Activated CD8-positive, alpha-beta T cell treated with anti-CD3 and anti-CD28 coated beads, Interleukin-2, amount 10 ng/mL, durations not matched to agents 7 days and 5 days (primary cell): ENCODE measurements at regions not wholly inside any gene's neighbourhood (a gene's known extent, or its start where the extent isn't known, plus 50 kb on each side); places are given as distances from the start of the nearest gene placed in this dataset.

Source experiments
- ATAC-seq: fragments of 150-1000 bp; cut with Tn5 transposase; one replicate; pipeline ENCODE4 v1.10.0; 2021; ENCODE audit warnings: moderate library complexity
- CTCF ChIA-PET: fragments of 350-600 bp; sonication (Branson Sonifier 250); formaldehyde crosslinking; loops from one replicate; lab custom pipeline; 2021; ENCODE audit warnings: antibody characterized with exemption; lab: Charles Lee
- POLR2A ChIA-PET: fragments of 350-600 bp; sonication (Branson Sonifier 250); formaldehyde crosslinking; loops from one replicate; lab custom pipeline; 2021; ENCODE audit warnings: antibody characterized with exemption; lab: Charles Lee
- DNase-seq: peaks from one replicate; pipeline ENCODE4 v3.0.0-alpha.2; 2020
- H3K27ac Mint-ChIP-seq: one replicate; pipeline ENCODE4 v1.8.0; 2021; ENCODE audit warnings: mild to moderate bottlenecking, mixed read lengths
- H3K27me3 Mint-ChIP-seq: one replicate; pipeline ENCODE4 v1.8.0; 2021; ENCODE audit warnings: low read depth, mixed read lengths
- H3K36me3 Mint-ChIP-seq: one replicate; pipeline ENCODE4 v1.8.0; 2021; ENCODE audit warnings: low read depth, mixed read lengths
- H3K4me1 Mint-ChIP-seq: one replicate; pipeline ENCODE4 v1.8.0; 2021; ENCODE audit warnings: low read depth, mixed read lengths
- H3K4me3 Mint-ChIP-seq: one replicate; pipeline ENCODE4 v1.8.0; 2021; ENCODE audit warnings: mild to moderate bottlenecking, mixed read lengths
- H3K9me3 Mint-ChIP-seq: one replicate; pipeline ENCODE4 v1.8.0; 2022; ENCODE audit warnings: mixed read lengths; ENCODE audit not compliant: insufficient read depth

DNA sequence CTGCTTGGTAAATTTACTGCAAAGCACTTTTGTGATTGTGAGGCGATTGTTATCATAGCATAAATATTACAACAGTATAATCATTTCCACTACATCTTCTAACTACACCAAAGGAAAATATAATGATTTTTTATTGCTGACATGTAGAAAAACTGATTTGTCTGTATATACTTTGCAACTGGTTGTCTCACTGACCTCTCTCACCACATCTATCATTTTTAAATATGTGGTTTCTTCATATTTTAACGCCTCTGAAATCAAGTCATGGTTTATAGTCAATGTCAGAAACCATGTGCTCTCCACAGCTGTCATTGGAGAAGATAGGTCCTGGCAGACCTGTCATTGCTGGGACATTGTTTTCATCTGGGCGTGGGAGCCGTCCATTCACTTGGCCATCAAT, 315.4 kb upstream of the KLF6 start:
- POLR2A ChIA-PET = no interaction called here

DNA sequence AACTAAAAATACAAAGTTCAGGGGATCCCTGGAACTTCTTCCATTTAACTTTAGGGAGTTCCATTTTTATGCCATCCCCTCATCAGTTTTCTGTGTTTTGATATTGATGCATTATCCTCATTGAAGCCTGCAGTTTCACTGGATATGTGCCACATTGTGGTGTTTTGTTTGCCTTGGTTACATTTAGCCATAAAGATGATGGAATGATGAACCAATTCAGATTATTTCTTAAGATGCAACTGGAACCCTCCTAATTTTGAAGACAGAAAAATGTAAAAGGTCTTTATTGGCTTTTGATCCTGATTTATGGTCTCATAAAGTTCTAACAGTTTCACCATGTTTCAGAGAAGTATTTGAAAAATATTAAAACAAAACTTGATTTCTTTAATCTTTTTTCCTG, 314.2 kb upstream of the KLF6 start:
- DNase-seq = no peak
- H3K27ac Mint-ChIP-seq = no peak overlapping the region
- no peak for ATAC-seq
- peaks cover 5% of the 10 kb centered on the region for H3K9me3 Mint-ChIP-seq
- H3K4me1 Mint-ChIP-seq = peaks cover 23% of the 10 kb centered on the region
- H3K36me3 Mint-ChIP-seq = peaks cover 5% of the 10 kb centered on the region
- peaks cover 9% of the 10 kb centered on the region for H3K27me3 Mint-ChIP-seq
- ChIA-PET CTCF (no interaction called here), POLR2A (no interaction called here)
- no peak overlapping the region for H3K4me3 Mint-ChIP-seq

More for the DNA sequence above, 315.4 kb upstream of the KLF6 start:
- H3K4me1 Mint-ChIP-seq = peaks cover 23% of the 10 kb centered on the region
- peaks cover 9% of the 10 kb centered on the region for H3K27me3 Mint-ChIP-seq
- H3K9me3 Mint-ChIP-seq = peaks cover 9% of the 10 kb centered on the region
- CTCF ChIA-PET = no interaction called here
- DNase-seq (no peak), ATAC-seq (no peak)
- no peak overlapping the region for H3K27ac Mint-ChIP-seq
- H3K4me3 Mint-ChIP-seq = no peak overlapping the region
- peaks cover 5% of the 10 kb centered on the region for H3K36me3 Mint-ChIP-seq

DNA sequence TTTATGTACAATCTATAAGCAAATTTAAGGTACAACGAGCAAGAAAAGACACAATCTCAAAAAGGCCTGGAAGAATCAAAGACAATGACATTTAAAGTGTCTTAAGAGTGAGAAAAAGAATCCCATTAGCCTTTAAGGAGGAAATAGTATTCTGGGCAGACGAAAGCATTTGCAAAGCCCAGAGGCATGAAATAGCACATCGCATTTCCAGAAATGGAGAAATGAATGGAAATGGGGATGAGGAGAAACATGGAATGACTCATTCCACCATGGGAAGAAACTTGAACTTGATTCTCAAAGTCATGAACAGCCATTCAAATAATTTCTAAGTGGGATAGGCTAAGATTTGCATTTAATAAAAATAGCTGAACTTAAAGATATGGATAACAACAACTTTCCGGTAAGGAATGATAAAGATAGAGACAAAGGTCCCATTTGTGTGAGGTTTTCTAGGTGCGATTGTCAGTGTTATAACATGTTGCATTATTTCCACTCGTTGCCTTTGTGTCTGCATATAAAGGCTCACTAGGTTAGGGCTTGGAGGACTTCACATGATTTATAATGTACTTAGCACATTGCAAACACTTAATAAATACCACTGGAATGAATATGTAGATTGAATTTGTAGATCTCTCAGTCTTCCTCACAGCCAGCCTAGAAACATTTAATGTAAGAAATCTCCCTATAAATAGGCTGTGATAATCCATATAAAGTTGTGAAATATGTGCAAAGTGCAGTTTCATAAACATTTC, 310.3 kb upstream of the KLF6 start:
- ATAC-seq = no peak

DNA sequence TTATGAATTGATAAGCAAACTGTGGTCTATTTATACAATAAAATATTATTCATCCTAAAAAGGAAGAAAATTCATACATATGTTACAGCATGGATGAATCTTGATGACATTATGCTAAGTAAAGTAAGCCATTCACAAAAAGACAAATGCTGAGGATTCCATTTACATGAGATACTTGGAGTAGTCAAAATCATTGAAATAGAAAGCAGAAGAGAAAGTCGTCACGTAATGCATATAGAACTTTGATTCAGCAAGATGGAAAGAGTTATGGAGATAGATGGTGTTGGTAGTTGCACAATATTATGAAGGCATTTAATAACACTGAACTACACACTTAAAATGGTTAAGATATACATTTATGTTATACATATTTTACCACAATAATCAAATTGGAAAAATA, 309.7 kb upstream of the KLF6 start:
- POLR2A ChIA-PET = interaction anchor here (0.5 kb wide), 1 partner anchor 10 kb away, joined by 3 read pairs; no protein-coding TSS in a partner anchor

More for the DNA sequence above, 310.3 kb upstream of the KLF6 start:
- Mint-ChIP-seq H3K4me1 (peaks cover 6% of the 10 kb centered on the region), H3K27ac (no peak overlapping the region), H3K4me3 (no peak overlapping the region), H3K27me3 (peaks cover 8% of the 10 kb centered on the region), H3K36me3 (no peaks in the 10 kb centered on the region), H3K9me3 (peaks cover 7% of the 10 kb centered on the region)
- CTCF ChIA-PET = no interaction called here
- POLR2A ChIA-PET = no interaction called here
- DNase-seq = no peak

DNA sequence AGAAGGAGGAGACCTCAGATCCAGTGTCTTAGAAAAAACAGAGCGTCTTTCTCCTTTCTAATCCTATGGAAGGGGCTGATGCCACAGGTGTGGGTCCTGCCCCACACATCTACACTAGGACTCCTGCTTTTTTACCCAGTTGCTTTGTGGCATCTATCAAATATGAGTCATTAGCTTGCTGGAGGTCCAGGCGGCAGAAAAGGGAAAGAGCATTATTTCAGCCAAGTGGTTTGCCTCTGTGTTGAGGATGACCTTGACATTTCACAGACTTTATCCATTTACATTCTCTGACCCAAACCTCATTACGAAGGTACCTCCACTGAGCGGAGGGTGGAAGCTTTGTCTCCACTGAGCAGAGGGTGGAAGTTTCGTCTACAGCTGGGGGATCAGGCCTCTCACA, 308.4 kb upstream of the KLF6 start:
- no peak for DNase-seq
- H3K9me3 Mint-ChIP-seq = peaks cover 7% of the 10 kb centered on the region
- no peaks in the 10 kb centered on the region for H3K36me3 Mint-ChIP-seq
- no peak overlapping the region for H3K27ac Mint-ChIP-seq
- POLR2A ChIA-PET = interaction anchor here (0.5 kb wide), 1 partner anchor 308 kb away, joined by 3 read pairs; no protein-coding TSS in a partner anchor
- peaks cover 2% of the 10 kb centered on the region for H3K27me3 Mint-ChIP-seq
- no peak for ATAC-seq
- no peak overlapping the region for H3K4me3 Mint-ChIP-seq
- CTCF ChIA-PET = interaction anchor here (1.1 kb wide), 1 partner anchor 10 kb away, joined by 3 read pairs; no protein-coding TSS in a partner anchor
- H3K4me1 Mint-ChIP-seq = no peaks in the 10 kb centered on the region

More for the DNA sequence above, 309.7 kb upstream of the KLF6 start:
- Mint-ChIP-seq H3K9me3 (peaks cover 7% of the 10 kb centered on the region), H3K36me3 (no peaks in the 10 kb centered on the region), H3K4me1 (peaks cover 3% of the 10 kb centered on the region), H3K27ac (no peak overlapping the region), H3K4me3 (no peak overlapping the region), H3K27me3 (peaks cover 8% of the 10 kb centered on the region)
- no peak for ATAC-seq
- no peak for DNase-seq
- CTCF ChIA-PET = interaction anchor here (0.7 kb wide), 1 partner anchor 35 kb away, joined by 3 read pairs; no protein-coding TSS in a partner anchor

DNA sequence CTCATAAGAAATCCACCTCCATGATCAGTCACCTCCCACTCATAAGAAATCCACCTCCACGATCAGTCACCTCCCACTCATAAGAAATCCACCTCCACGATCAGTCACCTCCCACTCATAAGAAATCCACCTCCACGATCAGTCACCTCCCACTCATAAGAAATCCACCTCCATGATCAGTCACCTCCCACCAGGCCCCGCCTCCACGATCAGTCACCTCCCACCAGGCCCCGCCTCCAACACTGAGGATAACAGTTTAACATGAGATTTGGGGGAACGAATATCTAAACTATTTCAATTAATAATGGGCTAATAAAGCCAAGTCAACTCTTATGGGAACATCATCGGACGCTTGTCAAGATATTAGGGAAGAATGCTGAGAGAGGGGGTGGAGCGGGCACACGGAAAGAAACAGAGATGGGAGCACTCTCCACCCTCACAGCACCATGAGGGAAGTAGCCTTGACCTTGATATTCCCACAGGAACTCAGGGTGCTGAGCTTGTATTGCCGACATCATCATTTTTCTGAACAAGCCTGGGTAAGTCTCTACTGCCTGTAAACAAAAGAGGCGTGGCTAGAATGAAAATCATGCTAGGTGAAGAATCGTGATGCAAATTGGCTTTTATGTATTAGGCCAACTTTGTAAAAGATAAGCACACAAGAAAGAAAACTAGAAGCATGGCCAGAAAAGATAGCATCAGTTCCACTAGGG, 303.5 kb upstream of the KLF6 start:
- ATAC-seq = no peak
- H3K27me3 Mint-ChIP-seq = no peaks in the 10 kb centered on the region
- peaks cover 12% of the 10 kb centered on the region for H3K9me3 Mint-ChIP-seq
- CTCF ChIA-PET = interaction anchor here (0.7 kb wide), 1 partner anchor 118 kb away, joined by 3 read pairs; no protein-coding TSS in a partner anchor
- POLR2A ChIA-PET = no interaction called here
- H3K27ac Mint-ChIP-seq = no peak overlapping the region
- no peak overlapping the region for H3K4me3 Mint-ChIP-seq
- no peaks in the 10 kb centered on the region for H3K36me3 Mint-ChIP-seq
- no peak for DNase-seq
- H3K4me1 Mint-ChIP-seq = no peaks in the 10 kb centered on the region

DNA sequence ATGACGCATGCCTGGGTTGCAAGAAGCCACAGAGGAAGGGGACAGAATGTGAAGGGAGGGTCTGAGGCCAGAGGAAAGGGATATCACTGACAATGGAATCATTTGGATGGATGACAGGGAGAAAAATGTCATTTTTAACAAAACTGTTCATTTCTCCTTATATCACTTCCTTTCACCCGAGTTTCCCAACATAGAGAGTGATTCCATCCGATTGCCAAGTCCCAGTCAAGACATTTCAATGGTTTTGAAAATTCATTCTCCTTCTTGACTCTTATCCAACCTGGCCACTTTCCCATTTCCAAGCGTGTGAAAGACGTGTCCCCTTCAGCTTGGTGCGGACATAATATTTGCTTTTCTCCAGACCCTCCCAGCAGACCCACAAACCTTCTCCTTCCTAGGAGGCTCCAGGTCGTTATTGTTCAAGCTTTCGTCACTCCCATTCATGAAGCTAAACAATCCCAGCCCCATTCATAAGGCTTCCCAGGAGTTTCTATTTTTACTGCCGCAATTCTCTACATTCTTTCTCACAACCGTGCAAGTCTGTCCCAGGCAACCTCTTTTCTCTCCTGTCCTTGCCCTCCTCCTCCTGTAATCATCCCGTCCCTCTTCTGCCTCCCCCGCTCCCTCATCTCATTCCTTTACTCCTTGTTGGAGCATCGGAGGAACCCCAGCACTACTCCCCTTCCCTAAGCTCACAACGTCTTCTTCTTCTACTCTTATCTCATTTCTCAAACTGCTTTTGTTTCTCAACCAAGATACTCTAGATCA, 301.3 kb upstream of the KLF6 start:
- Mint-ChIP-seq H3K9me3 (peaks cover 5% of the 10 kb centered on the region), H3K4me3 (no peak overlapping the region), H3K27me3 (no peaks in the 10 kb centered on the region), H3K4me1 (peaks cover 5% of the 10 kb centered on the region), H3K36me3 (no peaks in the 10 kb centered on the region), H3K27ac (no peak overlapping the region)
- DNase-seq (no peak), ATAC-seq (no peak)
- CTCF ChIA-PET = no interaction called here
- POLR2A ChIA-PET = no interaction called here

DNA sequence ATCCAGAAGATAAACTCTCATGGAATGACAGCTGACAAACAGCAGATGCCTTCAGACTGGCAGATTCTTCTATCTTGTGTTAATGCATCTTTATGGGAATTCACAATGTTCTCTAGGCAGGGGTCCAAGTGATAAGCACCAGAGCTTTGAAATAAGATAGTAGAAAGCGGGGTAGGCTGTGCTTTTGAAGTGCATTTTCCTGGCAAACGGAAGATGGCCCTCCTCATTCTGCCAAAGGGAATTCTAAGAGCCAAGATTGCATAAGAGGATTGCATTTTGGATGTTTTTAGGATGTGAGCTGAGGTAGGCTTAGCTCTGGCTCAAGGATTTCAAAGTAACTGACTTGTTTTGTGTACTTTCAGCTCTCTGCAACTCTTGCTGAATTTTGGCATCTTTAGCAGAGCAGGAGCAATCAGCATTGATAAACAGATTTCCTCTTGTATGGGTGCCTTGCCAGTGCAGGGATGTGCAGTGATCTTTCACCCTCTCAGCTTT, 298.5 kb upstream of the KLF6 start:
- ChIA-PET CTCF (interaction anchor here (1.2 to 1.4 kb wide), 2 partner anchors 9 to 10 kb away, joined by 3 to 5 read pairs; no protein-coding TSS in a partner anchor), POLR2A (no interaction called here)
- Mint-ChIP-seq H3K9me3 (peaks cover 5% of the 10 kb centered on the region), H3K36me3 (peaks cover 9% of the 10 kb centered on the region), H3K27me3 (no peaks in the 10 kb centered on the region), H3K4me1 (peaks cover 22% of the 10 kb centered on the region), H3K27ac (no peak overlapping the region), H3K4me3 (no peak overlapping the region)
- no peak for DNase-seq
- no peak for ATAC-seq

DNA sequence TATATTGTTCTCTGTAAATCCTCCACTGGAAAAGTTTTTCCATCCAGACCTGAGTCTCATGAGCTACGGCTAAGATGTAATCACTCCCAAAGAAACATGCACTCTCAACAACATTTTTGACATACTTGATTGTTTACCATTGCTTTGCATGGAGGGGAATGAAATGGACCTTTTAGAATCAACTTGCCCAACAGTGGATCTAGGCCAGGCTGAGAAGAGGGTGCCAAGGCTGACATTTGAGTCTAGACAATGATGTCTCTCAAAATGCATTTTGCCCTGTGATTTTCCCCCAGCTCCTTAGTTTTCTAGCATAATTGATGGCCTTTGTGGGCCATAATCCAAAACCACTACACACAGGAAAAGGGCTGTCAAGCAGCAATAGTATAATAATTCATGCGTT, 297.9 kb upstream of the KLF6 start:
- Mint-ChIP-seq H3K4me3 (no peak overlapping the region), H3K9me3 (peaks cover 2% of the 10 kb centered on the region), H3K27ac (no peak overlapping the region), H3K36me3 (peaks cover 9% of the 10 kb centered on the region), H3K4me1 (peaks cover 23% of the 10 kb centered on the region), H3K27me3 (no peaks in the 10 kb centered on the region)
- ChIA-PET CTCF (interaction anchor here (1.2 kb wide), 1 partner anchor 11 kb away, joined by 3 read pairs; no protein-coding TSS in a partner anchor), POLR2A (no interaction called here)
- no peak for DNase-seq
- no peak for ATAC-seq

DNA sequence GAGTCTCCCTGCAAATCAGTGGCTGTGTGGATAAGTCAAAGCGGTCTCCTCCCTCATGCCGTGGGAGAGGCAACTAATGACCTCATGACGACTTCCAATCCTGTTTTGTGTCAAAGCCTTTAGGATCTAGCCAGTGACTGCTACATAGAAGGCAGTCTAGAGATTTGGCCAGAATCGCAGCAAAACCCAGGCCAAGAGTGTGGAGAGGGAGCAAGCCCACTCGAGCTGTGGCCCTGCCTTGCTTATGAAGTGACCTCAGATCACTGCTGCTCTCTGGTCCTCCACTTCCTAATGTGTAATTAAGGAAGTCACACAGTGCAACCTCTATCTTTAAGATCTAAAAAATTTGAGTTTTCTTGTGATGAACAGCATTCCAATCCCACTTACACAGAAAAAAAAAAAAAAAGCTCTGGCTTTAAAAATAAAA, 296.7 kb upstream of the KLF6 start:
- CTCF ChIA-PET = no interaction called here

DNA sequence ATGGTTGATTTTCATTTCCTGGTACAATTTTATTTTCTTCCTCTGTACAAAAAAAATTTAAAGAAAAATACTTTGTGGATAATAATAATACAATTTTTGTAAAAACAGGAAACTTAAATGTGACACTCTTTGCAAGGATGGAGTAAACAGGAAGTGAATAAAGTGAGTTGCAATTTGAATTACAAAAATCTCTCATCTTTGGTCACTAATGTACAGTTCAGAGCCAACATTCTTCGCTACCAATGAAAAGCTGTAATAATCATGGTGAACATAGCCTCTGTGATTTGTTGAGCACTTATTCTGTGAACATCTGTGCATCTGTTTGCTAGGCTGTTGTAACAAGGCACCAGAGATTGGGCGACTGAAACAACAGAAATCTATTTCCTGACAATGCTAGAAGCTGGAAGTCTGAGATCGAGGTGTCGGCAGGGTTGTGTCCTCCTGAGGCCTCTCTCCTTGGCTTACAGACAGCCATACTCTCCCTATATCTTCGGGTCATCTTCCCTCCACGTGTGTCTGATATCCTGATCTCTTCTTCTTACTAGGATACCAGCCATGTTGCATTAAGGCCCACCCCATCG, 295.3 kb upstream of the KLF6 start:
- POLR2A ChIA-PET = interaction anchor here (0.6 to 0.8 kb wide), 3 partner anchors 20 to 295 kb away, joined by 3 to 4 read pairs (median 3); partner anchors contain the start of gene KLF6

More for the DNA sequence above, 296.7 kb upstream of the KLF6 start:
- peaks cover 9% of the 10 kb centered on the region for H3K36me3 Mint-ChIP-seq
- no peaks in the 10 kb centered on the region for H3K9me3 Mint-ChIP-seq
- H3K27ac Mint-ChIP-seq = no peak overlapping the region
- no peak overlapping the region for H3K4me3 Mint-ChIP-seq
- POLR2A ChIA-PET = no interaction called here
- no peak for ATAC-seq
- peaks cover 29% of the 10 kb centered on the region for H3K4me1 Mint-ChIP-seq
- no peaks in the 10 kb centered on the region for H3K27me3 Mint-ChIP-seq
- no peak for DNase-seq

More for the DNA sequence above, 295.3 kb upstream of the KLF6 start:
- H3K27me3 Mint-ChIP-seq = no peaks in the 10 kb centered on the region
- no peak overlapping the region for H3K4me3 Mint-ChIP-seq
- H3K27ac Mint-ChIP-seq = peak overlapping the region; percentile 82
- peaks cover 38% of the 10 kb centered on the region for H3K4me1 Mint-ChIP-seq
- no peak for ATAC-seq
- DNase-seq = no peak
- CTCF ChIA-PET = interaction anchor here (1.0 kb wide), 1 partner anchor 295 kb away, joined by 3 read pairs; the partner anchor contains the start of gene KLF6
- peaks cover 14% of the 10 kb centered on the region for H3K36me3 Mint-ChIP-seq
- H3K9me3 Mint-ChIP-seq = no peaks in the 10 kb centered on the region
